Keratinocyte (primary cell): ENCODE measurements at regions not wholly inside any gene's neighbourhood (a gene's known extent, or its start where the extent isn't known, plus 50 kb on each side); places are given as distances from the start of the nearest gene placed in this dataset.

ENCODE experiments used
- EZH2 ChIP-seq: IDR thresholded peaks from one replicate; pipeline ENCODE4 v1.6.1; 2012; ENCODE audit warnings: inconsistent platforms, mild to moderate bottlenecking, low read length, moderate library complexity
- TF ChIP-seq, protein P1 (sequence below), 3 experiments: IDR thresholded peaks in 1 of 3; conservative IDR thresholded peaks in 1 of 3; optimal IDR thresholded peaks in 1 of 3; 2 replicates in 2 of 3; 3 replicates in 1 of 3; pipeline versions ENCODE3 to v1.5.1; 2011; ENCODE audit warnings: low read length in 3 of 3, mild to moderate bottlenecking in 3 of 3, moderate library complexity in 2 of 3, control low read depth in 1 of 3, inconsistent platforms in 1 of 3; ENCODE audit not compliant: insufficient read depth in 2 of 3; ENCODE audit errors: extremely low read depth in 1 of 3

DNA sequence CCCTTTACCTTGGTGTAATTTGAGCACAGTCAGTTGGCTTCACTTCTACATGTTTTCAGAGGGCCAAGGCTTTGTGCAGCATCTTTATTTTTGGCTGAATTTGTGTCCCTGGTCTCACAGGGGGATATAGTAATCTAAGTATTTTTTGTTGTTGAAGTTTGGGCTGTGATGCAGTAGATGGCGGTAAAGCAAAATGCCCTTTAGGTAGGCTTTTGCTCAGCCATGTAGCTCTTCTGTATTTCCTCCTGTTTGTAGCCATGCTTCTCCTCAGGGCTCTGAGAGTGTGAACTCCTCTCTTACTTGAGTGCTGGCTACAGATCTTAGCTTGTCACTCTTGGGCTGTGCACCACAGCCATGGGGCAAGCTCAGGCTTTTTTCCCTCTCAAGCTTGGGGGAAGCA, 328.6 kb downstream of the SLITRK5 start:
- TF ChIP-seq, protein P1, sequence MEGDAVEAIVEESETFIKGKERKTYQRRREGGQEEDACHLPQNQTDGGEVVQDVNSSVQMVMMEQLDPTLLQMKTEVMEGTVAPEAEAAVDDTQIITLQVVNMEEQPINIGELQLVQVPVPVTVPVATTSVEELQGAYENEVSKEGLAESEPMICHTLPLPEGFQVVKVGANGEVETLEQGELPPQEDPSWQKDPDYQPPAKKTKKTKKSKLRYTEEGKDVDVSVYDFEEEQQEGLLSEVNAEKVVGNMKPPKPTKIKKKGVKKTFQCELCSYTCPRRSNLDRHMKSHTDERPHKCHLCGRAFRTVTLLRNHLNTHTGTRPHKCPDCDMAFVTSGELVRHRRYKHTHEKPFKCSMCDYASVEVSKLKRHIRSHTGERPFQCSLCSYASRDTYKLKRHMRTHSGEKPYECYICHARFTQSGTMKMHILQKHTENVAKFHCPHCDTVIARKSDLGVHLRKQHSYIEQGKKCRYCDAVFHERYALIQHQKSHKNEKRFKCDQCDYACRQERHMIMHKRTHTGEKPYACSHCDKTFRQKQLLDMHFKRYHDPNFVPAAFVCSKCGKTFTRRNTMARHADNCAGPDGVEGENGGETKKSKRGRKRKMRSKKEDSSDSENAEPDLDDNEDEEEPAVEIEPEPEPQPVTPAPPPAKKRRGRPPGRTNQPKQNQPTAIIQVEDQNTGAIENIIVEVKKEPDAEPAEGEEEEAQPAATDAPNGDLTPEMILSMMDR (optimal IDR thresholded peaks at IDR 0.05 in 1 of 3, IDR thresholded peaks at IDR 0.05 in 1 of 3, conservative IDR thresholded peaks at IDR 0.05 in 1 of 3; ENCODE audit: extremely low read depth in 1 of 3, insufficient read depth in 2 of 3, low read length in 3 of 3): peak in 1 of 3 experiments; percentile 17
- no peak for TF ChIP-seq EZH2
